OCI-LY1 (cell line): ENCODE measurements at regions not wholly inside any gene's neighbourhood (a gene's known extent, or its start where the extent isn't known, plus 50 kb on each side); places are given as distances from the start of the nearest gene placed in this dataset.

Source experiments
- EZH2 ChIP-seq: fragments of 200-600 bp; sonication (generic), shearing (Covaris generic); IDR thresholded peaks from 2 replicates; pipeline ENCODE4 v1.8.0; 2017; ENCODE audit warnings: borderline replicate concordance, mixed run types, mild to moderate bottlenecking, antibody characterized with exemption, low read length, moderate library complexity, mixed read lengths
- TF ChIP-seq, protein P1 (sequence below): fragments of 200-600 bp; sonication (generic), shearing (Covaris generic); IDR thresholded peaks from 2 replicates; pipeline ENCODE4 v1.5.1; 2017; ENCODE audit warnings: mild to moderate bottlenecking, antibody characterized with exemption, low read length, moderate library complexity, mixed read lengths

DNA sequence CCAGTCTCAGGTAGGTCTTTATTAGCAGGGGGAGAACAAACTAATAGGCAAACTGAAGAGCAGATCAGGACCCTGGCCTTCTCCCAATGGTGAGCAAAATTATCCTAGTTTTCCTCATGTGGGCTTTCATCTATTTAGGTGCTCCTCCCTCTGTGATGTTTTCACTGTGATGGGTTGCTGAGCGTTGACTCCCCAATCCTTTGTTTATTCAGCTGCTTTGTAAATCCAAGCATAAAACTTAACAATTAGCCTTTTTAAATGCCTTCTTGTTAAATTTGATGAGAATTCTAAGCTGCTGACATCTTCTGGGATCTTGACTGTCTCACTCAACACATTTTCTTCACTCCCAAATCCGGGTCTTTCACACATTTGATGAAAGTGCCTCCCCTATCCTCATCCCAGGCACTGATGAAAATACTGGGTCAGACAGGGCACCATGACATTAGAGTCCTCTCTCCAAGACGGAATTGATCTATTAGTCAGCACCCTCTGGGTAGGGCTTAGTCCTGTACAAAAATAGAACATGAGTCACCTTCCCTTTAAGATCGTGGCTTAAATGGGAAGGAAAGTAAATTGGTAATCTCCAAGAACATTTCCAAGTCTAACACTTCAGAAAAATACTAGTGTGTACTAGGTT, 199.3 kb upstream of the ISX start:
- TF ChIP-seq, protein P1, sequence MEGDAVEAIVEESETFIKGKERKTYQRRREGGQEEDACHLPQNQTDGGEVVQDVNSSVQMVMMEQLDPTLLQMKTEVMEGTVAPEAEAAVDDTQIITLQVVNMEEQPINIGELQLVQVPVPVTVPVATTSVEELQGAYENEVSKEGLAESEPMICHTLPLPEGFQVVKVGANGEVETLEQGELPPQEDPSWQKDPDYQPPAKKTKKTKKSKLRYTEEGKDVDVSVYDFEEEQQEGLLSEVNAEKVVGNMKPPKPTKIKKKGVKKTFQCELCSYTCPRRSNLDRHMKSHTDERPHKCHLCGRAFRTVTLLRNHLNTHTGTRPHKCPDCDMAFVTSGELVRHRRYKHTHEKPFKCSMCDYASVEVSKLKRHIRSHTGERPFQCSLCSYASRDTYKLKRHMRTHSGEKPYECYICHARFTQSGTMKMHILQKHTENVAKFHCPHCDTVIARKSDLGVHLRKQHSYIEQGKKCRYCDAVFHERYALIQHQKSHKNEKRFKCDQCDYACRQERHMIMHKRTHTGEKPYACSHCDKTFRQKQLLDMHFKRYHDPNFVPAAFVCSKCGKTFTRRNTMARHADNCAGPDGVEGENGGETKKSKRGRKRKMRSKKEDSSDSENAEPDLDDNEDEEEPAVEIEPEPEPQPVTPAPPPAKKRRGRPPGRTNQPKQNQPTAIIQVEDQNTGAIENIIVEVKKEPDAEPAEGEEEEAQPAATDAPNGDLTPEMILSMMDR = no peak
- TF ChIP-seq EZH2 = no peak
